ENCODE measurements at regions not wholly inside any gene's neighbourhood (a gene's known extent, or its start where the extent isn't known, plus 50 kb on each side); places are given as distances from the start of the nearest gene placed in this dataset.

DNA sequence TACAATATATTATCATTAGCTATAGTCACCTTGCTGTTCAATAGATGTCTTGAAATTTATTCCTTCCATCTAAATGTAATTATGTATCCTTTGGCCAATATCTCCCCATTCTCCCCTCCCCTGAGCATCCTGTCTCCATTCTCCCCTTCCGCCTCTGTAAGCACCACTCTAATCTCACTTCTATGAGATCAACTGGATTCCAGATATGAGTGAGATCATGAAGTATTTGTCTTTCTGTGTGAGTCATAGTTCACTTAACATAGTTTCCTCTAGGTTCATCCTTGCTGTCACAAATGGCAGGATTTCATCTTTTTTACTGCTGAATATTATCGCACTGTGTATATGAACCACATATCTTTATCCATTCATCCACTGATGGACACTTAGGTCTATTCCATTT, 148.8 kb upstream of the NDN start:
- H3K9me3 ChIP-seq (ENCODE audit: control insufficient read depth in 5 of 5, low read length in 5 of 5): no peaks in the 10 kb centered on the region
- H3K36me3 ChIP-seq (ENCODE audit: control insufficient read depth in 5 of 5, insufficient read depth in 5 of 5, low read length in 5 of 5): no peaks in the 10 kb centered on the region
- no peak overlapping the region for H3K4me3 ChIP-seq (ENCODE audit: low read depth in 1 of 5, low read length in 5 of 5)
- no peak overlapping the region for H3K27ac ChIP-seq (ENCODE audit: low read depth, low read length)
- H3K9ac ChIP-seq (ENCODE audit: low read length in 5 of 5): no peak overlapping the region
- no peaks in the 10 kb centered on the region for H3K27me3 ChIP-seq (ENCODE audit: control insufficient read depth in 5 of 5, insufficient read depth in 4 of 5, low read length in 5 of 5)
- H3K4me1 ChIP-seq (ENCODE audit: control insufficient read depth in 5 of 5, insufficient read depth in 5 of 5, low read length in 5 of 5): no peaks in the 10 kb centered on the region

GRCh38 chr15:23839893-23840474, 152.9 kb upstream of the NDN start:
- Histone ChIP-seq H3K36me3 (ENCODE audit: control insufficient read depth in 5 of 5, insufficient read depth in 5 of 5, low read length in 5 of 5) (no peaks in the 10 kb centered on the region), H3K27me3 (ENCODE audit: control insufficient read depth in 5 of 5, insufficient read depth in 4 of 5, low read length in 5 of 5) (no peaks in the 10 kb centered on the region), H3K9ac (ENCODE audit: low read length in 5 of 5) (no peak overlapping the region), H3K4me1 (ENCODE audit: control insufficient read depth in 5 of 5, insufficient read depth in 5 of 5, low read length in 5 of 5) (no peaks in the 10 kb centered on the region), H3K27ac (ENCODE audit: low read depth, low read length) (no peak overlapping the region), H3K4me3 (ENCODE audit: low read depth in 1 of 5, low read length in 5 of 5) (no peak overlapping the region), H3K9me3 (ENCODE audit: control insufficient read depth in 5 of 5, low read length in 5 of 5) (no peaks in the 10 kb centered on the region)

DNA sequence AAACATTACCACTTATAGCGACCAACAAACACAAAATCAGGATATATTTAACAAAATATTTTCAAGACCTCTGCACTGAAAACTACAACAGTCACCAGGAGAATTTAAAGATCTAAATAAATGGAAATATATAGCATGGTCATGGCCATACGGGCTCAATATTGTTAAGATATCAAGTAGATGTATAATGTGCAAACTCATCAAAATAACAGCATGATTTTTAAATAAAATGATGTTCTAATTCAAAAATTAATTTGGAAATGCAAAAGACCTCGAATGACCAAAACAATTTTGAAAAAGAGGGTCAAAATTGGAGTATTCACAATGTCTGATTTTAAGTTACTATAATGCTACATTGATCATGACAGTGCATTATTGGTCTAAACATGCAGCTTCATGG, 159.1 kb upstream of the NDN start:
- H3K36me3 ChIP-seq (ENCODE audit: control insufficient read depth in 5 of 5, insufficient read depth in 5 of 5, low read length in 5 of 5): no peaks in the 10 kb centered on the region
- H3K4me1 ChIP-seq (ENCODE audit: control insufficient read depth in 5 of 5, insufficient read depth in 5 of 5, low read length in 5 of 5): no peaks in the 10 kb centered on the region
- H3K27ac ChIP-seq (ENCODE audit: low read depth, low read length): no peak overlapping the region
- H3K9me3 ChIP-seq (ENCODE audit: control insufficient read depth in 5 of 5, low read length in 5 of 5): no peaks in the 10 kb centered on the region
- no peaks in the 10 kb centered on the region for H3K27me3 ChIP-seq (ENCODE audit: control insufficient read depth in 5 of 5, insufficient read depth in 4 of 5, low read length in 5 of 5)
- no peak overlapping the region for H3K4me3 ChIP-seq (ENCODE audit: low read depth in 1 of 5, low read length in 5 of 5)
- H3K9ac ChIP-seq (ENCODE audit: low read length in 5 of 5): no peak overlapping the region

DNA sequence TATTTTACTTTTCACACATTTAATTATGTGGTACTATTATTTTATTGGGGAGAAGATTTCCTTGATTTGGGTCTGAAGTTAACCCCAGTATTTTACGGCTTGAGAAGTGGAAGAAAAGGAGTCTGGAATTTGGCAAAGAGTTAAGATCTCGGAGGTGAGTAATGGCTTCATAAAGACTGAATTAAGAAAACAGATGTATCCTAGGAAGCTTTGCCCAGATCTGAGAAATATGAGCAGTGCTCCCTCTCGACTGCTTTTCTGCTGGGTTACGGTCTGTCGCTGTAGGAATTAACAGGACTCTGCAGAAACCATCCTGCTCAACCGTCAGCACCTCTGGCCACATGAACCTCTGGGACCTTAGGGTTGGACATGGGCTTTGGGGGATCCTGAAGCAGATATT, 163.6 kb upstream of the NDN start:
- Histone ChIP-seq H3K27ac (ENCODE audit: low read depth, low read length) (no peak overlapping the region), H3K9ac (ENCODE audit: low read length in 5 of 5) (no peak overlapping the region), H3K9me3 (ENCODE audit: control insufficient read depth in 5 of 5, low read length in 5 of 5) (no peaks in the 10 kb centered on the region), H3K4me1 (ENCODE audit: control insufficient read depth in 5 of 5, insufficient read depth in 5 of 5, low read length in 5 of 5) (peaks cover 0 to 30% (median 23%) of the 10 kb centered on the region in 5 donors), H3K36me3 (ENCODE audit: control insufficient read depth in 5 of 5, insufficient read depth in 5 of 5, low read length in 5 of 5) (no peaks in the 10 kb centered on the region), H3K4me3 (ENCODE audit: low read depth in 1 of 5, low read length in 5 of 5) (no peak overlapping the region), H3K27me3 (ENCODE audit: control insufficient read depth in 5 of 5, insufficient read depth in 4 of 5, low read length in 5 of 5) (no peaks in the 10 kb centered on the region)

GRCh38 chr15:23851921-23852320, 164.8 kb upstream of the NDN start:
- Histone ChIP-seq H3K4me1 (ENCODE audit: control insufficient read depth in 5 of 5, insufficient read depth in 5 of 5, low read length in 5 of 5) (peaks cover 0 to 42% (median 32%) of the 10 kb centered on the region in 5 donors), H3K27me3 (ENCODE audit: control insufficient read depth in 5 of 5, insufficient read depth in 4 of 5, low read length in 5 of 5) (no peaks in the 10 kb centered on the region), H3K4me3 (ENCODE audit: low read depth in 1 of 5, low read length in 5 of 5) (no peak overlapping the region), H3K9me3 (ENCODE audit: control insufficient read depth in 5 of 5, low read length in 5 of 5) (no peaks in the 10 kb centered on the region), H3K9ac (ENCODE audit: low read length in 5 of 5) (no peak overlapping the region), H3K27ac (ENCODE audit: low read depth, low read length) (no peak overlapping the region), H3K36me3 (ENCODE audit: control insufficient read depth in 5 of 5, insufficient read depth in 5 of 5, low read length in 5 of 5) (no peaks in the 10 kb centered on the region)

GRCh38 chr15:23853286-23853685, 166.2 kb upstream of the NDN start:
- Histone ChIP-seq H3K27me3 (ENCODE audit: control insufficient read depth in 5 of 5, insufficient read depth in 4 of 5, low read length in 5 of 5) (no peaks in the 10 kb centered on the region), H3K9ac (ENCODE audit: low read length in 5 of 5) (no peak overlapping the region), H3K9me3 (ENCODE audit: control insufficient read depth in 5 of 5, low read length in 5 of 5) (no peaks in the 10 kb centered on the region), H3K36me3 (ENCODE audit: control insufficient read depth in 5 of 5, insufficient read depth in 5 of 5, low read length in 5 of 5) (no peaks in the 10 kb centered on the region), H3K4me3 (ENCODE audit: low read depth in 1 of 5, low read length in 5 of 5) (no peak overlapping the region), H3K27ac (ENCODE audit: low read depth, low read length) (no peak overlapping the region), H3K4me1 (ENCODE audit: control insufficient read depth in 5 of 5, insufficient read depth in 5 of 5, low read length in 5 of 5) (peaks cover 0 to 43% (median 32%) of the 10 kb centered on the region in 5 donors)

- no peaks in the 10 kb centered on the region for H3K27me3 ChIP-seq (ENCODE audit: control insufficient read depth in 5 of 5, insufficient read depth in 4 of 5, low read length in 5 of 5)
- no peak overlapping the region for H3K9ac ChIP-seq (ENCODE audit: low read length in 5 of 5)
- H3K4me1 ChIP-seq (ENCODE audit: control insufficient read depth in 5 of 5, insufficient read depth in 5 of 5, low read length in 5 of 5): peaks cover 0 to 43% (median 32%) of the 10 kb centered on the region in 5 donors
- no peaks in the 10 kb centered on the region for H3K36me3 ChIP-seq (ENCODE audit: control insufficient read depth in 5 of 5, insufficient read depth in 5 of 5, low read length in 5 of 5)
- H3K9me3 ChIP-seq (ENCODE audit: control insufficient read depth in 5 of 5, low read length in 5 of 5): no peaks in the 10 kb centered on the region
- H3K4me3 ChIP-seq (ENCODE audit: low read depth in 1 of 5, low read length in 5 of 5): no peak overlapping the region
- peak overlapping the region; percentile 91 for H3K27ac ChIP-seq (ENCODE audit: low read depth, low read length)
These were observed 167.3 kb upstream of the NDN start for GRCh38 chr15:23854203-23854911.

- no peaks in the 10 kb centered on the region for H3K36me3 ChIP-seq (ENCODE audit: control insufficient read depth in 5 of 5, insufficient read depth in 5 of 5, low read length in 5 of 5)
- no peaks in the 10 kb centered on the region for H3K9me3 ChIP-seq (ENCODE audit: control insufficient read depth in 5 of 5, low read length in 5 of 5)
- peak overlapping the region in 1 of 5 donors; percentile 44 for H3K9ac ChIP-seq (ENCODE audit: low read length in 5 of 5)
- H3K4me3 ChIP-seq (ENCODE audit: low read depth in 1 of 5, low read length in 5 of 5): no peak overlapping the region
- peaks cover 0 to 43% (median 32%) of the 10 kb centered on the region in 5 donors for H3K4me1 ChIP-seq (ENCODE audit: control insufficient read depth in 5 of 5, insufficient read depth in 5 of 5, low read length in 5 of 5)
- peak overlapping the region; percentile 91 for H3K27ac ChIP-seq (ENCODE audit: low read depth, low read length)
- peaks cover 0 to under 1% (median 0%) of the 10 kb centered on the region in 5 donors for H3K27me3 ChIP-seq (ENCODE audit: control insufficient read depth in 5 of 5, insufficient read depth in 4 of 5, low read length in 5 of 5)
These were observed 168.0 kb upstream of the NDN start for GRCh38 chr15:23854912-23855659.

DNA sequence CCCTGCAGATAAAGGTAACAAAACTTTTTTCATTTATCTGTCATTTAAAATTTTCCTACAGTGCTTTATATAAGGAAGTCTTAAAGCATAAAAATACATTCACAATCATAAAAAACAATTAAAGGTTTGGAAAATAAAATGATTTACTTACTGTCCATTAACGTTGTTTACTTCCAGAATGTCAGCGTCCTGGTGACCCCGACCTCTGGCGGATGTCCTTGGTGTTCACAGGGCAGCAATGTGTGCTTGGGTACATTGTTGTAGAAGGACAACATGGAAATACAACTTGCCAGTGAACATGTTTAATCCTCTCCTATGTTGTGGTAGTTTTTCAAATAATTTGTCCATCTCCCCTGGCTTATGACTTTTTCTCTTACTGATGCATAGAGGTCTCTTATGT, 168.8 kb upstream of the NDN start:
- H3K27me3 ChIP-seq (ENCODE audit: control insufficient read depth in 5 of 5, insufficient read depth in 4 of 5, low read length in 5 of 5): peaks cover 0 to 4% (median 0%) of the 10 kb centered on the region in 5 donors
- peaks cover 0 to 43% (median 32%) of the 10 kb centered on the region in 5 donors for H3K4me1 ChIP-seq (ENCODE audit: control insufficient read depth in 5 of 5, insufficient read depth in 5 of 5, low read length in 5 of 5)
- no peaks in the 10 kb centered on the region for H3K36me3 ChIP-seq (ENCODE audit: control insufficient read depth in 5 of 5, insufficient read depth in 5 of 5, low read length in 5 of 5)
- no peak overlapping the region for H3K9ac ChIP-seq (ENCODE audit: low read length in 5 of 5)
- H3K9me3 ChIP-seq (ENCODE audit: control insufficient read depth in 5 of 5, low read length in 5 of 5): no peaks in the 10 kb centered on the region
- no peak overlapping the region for H3K4me3 ChIP-seq (ENCODE audit: low read depth in 1 of 5, low read length in 5 of 5)
- peak overlapping the region; percentile 91 for H3K27ac ChIP-seq (ENCODE audit: low read depth, low read length)

DNA sequence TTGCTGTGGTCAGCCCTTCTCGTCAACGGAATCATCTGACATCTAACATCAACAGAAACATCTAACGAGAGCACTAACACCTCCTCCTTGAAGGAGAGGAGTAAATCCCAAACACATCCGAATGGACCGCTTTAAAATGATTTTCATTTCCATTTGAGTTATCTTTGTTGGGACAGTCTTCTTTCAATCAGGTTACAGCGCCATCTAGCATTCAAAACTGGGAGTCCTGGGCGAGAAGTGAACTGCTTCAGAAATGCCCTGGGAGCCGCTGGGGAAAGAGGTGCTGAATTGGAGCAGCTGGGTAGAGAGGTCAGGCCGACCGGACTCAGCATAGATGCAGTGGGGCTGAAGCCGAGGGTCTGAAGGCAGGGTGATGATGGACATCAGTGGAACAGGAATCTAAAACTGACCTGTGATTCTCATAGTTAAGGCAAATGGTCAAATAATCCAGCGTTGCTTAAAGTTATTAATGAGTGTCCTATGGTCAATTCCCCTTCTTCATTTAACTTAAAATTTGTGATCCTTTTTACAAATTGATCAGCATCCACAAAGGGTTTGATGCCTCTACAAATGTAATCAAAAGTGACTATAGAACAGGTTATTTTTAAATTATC, 170.0 kb upstream of the NDN start:
- Histone ChIP-seq H3K36me3 (ENCODE audit: control insufficient read depth in 5 of 5, insufficient read depth in 5 of 5, low read length in 5 of 5) (no peaks in the 10 kb centered on the region), H3K27ac (ENCODE audit: low read depth, low read length) (peak overlapping the region; percentile 74)

More for the DNA sequence above, 170.0 kb upstream of the NDN start:
- H3K4me1 ChIP-seq (ENCODE audit: control insufficient read depth in 5 of 5, insufficient read depth in 5 of 5, low read length in 5 of 5): peaks cover 0 to 43% (median 32%) of the 10 kb centered on the region in 5 donors
- no peak overlapping the region for H3K9ac ChIP-seq (ENCODE audit: low read length in 5 of 5)
- H3K9me3 ChIP-seq (ENCODE audit: control insufficient read depth in 5 of 5, low read length in 5 of 5): no peaks in the 10 kb centered on the region
- H3K4me3 ChIP-seq (ENCODE audit: low read depth in 1 of 5, low read length in 5 of 5): no peak overlapping the region
- peaks cover 0 to 4% (median 0%) of the 10 kb centered on the region in 5 donors for H3K27me3 ChIP-seq (ENCODE audit: control insufficient read depth in 5 of 5, insufficient read depth in 4 of 5, low read length in 5 of 5)
